HT1080 (cell line): ENCODE measurements at regions not wholly inside any gene's neighbourhood (a gene's known extent, or its start where the extent isn't known, plus 50 kb on each side); places are given as distances from the start of the nearest gene placed in this dataset.

Experiments used
- DNase-seq: peaks from one replicate; pipeline ENCODE4 v3.0.0-alpha.2; 2015; ENCODE audit warnings: low read depth

GRCh38 chr5:97543166-97543565 lies 360.1 kb upstream of the RIOK2 start:
- DNase-seq, result no peak

DNA sequence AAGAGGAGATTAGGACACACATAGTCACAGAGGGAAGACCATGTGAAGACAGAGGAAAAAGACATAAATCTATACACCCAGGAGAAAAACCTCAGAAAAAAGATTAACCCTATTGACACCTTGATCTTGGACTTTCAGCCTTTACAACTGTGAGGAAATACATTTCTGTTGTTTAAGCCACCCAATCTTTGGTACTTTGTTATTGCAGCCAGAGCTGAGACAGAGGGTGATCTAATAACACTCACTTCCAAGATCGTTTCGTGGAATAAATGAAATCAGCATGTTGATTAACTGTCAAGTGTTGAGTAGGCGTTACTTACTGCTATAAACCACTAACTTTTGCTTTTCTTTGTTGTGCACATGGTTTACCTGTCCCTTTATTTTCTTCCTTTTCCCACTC lies 361.2 kb upstream of the RIOK2 start:
- DNase-seq, result no peak

- DNase-seq, result no peak
Observed at GRCh38 chr5:97544678-97545077, 361.6 kb upstream of the RIOK2 start.

DNA sequence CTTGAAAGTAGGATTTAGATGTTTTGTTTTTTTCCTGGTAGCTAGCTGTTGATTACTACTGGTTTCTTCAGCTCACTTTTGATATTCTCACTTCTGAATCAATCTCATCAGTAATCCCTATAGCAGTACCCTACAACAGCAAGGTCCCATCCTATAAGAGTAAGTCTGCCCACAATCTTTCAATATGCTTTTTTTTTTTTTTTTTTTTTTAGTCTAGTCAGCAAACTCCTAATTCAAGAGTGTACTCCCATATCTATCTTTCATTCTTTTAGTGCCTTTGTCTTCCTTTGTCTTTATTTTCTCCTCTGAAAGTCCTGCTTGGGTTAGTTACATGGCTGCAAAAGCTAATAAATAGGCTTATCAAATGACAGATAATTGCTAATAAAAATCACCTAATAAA lies 362.4 kb upstream of the RIOK2 start:
- no peak for DNase-seq

- no peak for DNase-seq
Observed at GRCh38 chr5:97545886-97546535, 363.0 kb upstream of the RIOK2 start.

- no peak for DNase-seq
Observed at GRCh38 chr5:97547430-97547829, 364.4 kb upstream of the RIOK2 start.

DNA sequence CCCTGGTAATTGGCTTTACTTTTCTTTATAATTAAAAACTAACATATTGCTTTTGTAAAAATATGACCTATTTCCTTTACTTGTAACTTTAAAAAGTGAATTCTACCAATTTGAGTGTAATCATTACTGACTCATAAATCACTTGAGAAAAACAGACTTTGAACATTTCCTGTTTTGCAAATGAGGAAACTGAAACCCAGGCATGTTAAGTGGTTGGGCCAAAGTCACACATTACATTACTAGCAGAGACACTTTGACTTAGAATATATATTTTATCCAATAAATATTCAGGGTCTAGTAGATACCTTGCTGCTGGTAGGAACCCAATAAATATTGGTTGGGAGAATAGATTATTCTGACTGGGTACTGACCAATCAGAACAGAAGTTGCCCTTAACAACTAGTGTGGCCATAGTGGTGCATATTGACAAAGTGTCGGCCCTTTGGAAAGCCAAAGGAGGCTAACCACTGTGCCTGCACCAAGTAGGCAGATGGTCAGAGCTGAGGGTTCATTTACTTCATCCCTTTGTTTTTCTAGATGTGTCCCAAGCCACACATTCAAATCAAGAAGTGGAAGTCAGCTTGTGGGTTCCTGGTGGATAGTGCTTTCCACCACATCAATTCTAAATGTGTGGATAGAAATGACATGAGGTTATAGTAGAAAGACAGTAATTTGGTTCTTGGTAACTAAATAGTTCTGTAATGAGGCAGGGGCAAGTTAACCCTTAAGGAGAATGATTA lies 365.1 kb upstream of the RIOK2 start:
- DNase-seq, result no peak

- DNase-seq, result no peak
Observed at GRCh38 chr5:97548739-97549080, 365.7 kb upstream of the RIOK2 start.

- DNase-seq, result no peak
Observed at GRCh38 chr5:97549496-97549895, 366.4 kb upstream of the RIOK2 start.

DNA sequence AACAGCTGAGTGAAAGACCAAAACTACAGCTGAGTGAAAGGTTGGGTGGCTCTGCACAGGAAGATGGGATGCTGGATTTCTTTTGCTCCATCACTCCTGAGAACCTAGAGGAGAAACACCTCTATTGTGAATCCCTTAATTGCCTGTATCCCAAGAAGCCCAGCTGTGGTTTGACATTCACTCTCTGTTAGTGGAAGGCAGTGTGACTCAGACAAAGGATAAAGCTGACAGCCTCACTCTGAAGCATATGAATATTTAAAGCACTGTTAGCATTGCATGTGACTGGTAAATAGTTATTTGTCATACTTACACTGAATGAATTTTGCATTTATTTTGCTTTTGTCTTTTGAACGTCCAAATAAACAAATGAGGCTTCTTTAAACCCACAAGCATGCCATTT lies 367.1 kb upstream of the RIOK2 start:
- peak; percentile 62 for DNase-seq

- no peak for DNase-seq
Observed at GRCh38 chr5:97550818-97551217, 367.8 kb upstream of the RIOK2 start.

DNA sequence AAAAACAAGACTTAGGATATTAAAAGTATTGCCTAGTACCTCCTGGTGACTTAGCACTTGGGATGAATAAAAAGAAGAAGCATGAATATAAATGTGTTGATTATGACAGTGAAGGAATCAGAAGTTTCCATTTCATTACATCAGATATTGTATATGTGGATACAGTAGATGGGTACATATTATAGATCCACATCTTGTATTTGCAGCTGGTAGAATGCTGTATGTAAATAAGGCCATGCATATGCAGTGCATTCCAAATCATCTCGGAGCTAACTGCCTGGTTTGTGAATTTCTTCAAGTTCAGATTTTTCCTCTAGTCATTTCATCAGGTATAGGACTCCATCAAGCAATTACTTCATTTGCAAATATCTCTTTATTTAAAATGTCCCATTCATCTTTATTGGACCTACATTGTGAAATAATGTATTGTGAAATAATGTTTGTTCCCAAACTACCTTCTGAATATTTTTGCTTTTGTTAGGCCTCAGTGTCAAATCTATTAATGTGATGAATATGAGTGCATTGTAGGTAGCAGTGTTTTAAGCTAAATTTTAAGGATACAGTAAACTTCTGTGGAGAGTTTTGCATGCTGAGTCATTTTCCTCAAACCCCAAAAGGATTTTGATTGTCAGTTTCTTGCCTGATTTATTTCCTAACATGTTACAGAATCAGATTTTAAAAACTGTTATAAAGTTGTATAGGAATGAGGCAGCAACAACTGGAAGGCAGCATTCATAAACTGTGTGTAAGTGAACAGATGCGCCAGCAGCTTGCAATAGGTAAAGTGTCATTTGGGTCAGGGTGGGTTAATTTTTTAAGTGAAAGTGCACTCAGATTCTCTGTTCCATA lies 370.8 kb upstream of the RIOK2 start:
- DNase-seq, result peak; percentile 17

DNA sequence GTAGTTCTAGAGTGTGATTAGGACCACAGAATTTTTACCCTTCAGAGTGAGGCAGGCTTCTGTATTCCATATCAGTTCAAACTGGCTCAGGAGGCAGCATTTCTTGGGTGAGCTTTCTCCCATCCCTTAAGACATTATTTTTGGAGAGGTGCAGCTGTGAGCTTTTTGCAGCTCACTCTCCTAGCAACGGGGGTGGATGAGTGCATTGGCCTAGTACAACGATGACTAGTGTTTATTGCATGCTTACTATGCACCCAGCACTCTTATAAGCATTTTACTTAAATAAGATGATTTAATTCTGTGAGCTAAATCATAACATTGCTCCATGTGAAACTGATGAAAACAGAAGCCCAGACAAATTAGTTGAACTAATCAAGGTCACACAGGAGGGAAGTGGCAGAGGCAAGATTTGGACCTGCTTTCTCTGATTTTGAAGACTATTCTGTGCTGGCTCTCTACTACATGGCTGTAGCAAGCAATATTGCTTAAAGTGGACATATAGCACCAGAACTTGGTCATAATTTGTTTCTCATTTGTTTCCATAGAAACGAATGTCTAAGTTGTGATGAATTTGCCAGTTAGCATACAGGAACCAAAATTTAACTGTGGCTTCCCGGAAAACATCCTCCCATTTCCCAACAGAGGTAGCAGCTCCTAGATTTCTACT lies 372.1 kb upstream of the RIOK2 start:
- DNase-seq, result no peak

GRCh38 chr5:97555644-97555981 lies 372.6 kb upstream of the RIOK2 start:
- DNase-seq, result no peak

GRCh38 chr5:97559827-97560598 lies 377.0 kb upstream of the RIOK2 start:
- no peak for DNase-seq

- no peak for DNase-seq
Observed at GRCh38 chr5:97560599-97560993, 377.5 kb upstream of the RIOK2 start.

- no peak for DNase-seq
Observed at GRCh38 chr5:97563050-97563657, 380.1 kb upstream of the RIOK2 start.

GRCh38 chr5:97568382-97568781 lies 385.3 kb upstream of the RIOK2 start:
- no peak for DNase-seq

GRCh38 chr5:97570242-97570641 lies 387.2 kb upstream of the RIOK2 start:
- DNase-seq, result no peak

DNA sequence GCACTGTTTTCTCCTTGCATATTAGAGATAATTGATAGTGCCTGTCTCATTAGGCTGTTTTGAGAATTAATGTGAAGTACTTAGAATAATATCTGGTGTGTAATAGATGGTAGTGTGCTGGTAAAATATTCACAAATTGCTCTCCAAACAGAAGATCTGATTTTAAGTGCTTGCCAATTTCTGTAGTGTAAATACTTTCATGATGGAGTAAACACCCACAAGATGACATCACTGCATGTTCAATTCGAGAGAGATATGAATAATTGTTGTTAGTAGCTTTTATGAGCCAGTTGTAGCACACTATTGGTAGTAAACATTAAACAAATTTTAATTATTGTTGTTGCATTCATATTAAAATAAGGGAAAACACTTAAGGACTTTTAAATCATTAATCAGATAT lies 392.3 kb upstream of the RIOK2 start:
- no peak for DNase-seq

DNA sequence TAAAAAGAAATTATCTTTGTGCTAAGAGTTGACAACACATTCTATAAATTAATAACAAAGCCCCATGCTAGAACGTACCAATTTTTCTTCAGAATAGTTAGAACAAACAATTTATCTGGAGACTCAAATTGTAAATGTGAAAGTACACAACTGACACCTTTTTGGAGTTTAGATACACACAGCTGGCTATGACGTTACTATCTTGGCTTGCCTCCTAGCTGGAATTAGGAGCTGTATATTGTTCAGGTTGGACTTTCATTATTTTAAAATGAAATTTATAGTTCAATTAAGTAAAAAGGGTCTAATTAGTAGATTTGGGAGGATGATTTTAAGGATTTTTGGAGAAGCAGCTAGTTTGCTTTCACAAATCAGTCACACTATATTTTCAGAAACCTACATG lies 393.9 kb upstream of the RIOK2 start:
- no peak for DNase-seq
